Stomach (tissue), 4 donors: ENCODE measurements at regions not wholly inside any gene's neighbourhood (a gene's known extent, or its start where the extent isn't known, plus 50 kb on each side); places are given as distances from the start of the nearest gene placed in this dataset.
A peak's percentile ranks its signal among the peaks of the same experiment; 100 is the strongest.

Experiments
- CTCF ChIP-seq, 7 experiments: fragments of 450-650 bp in 4 of 7; fragments of 200-600 bp in 3 of 7; sonication (generic) in 3 of 7; IDR thresholded peaks; one replicate each; pipeline ENCODE4 v1.5.1; 2016 to 2019; ENCODE audit warnings: antibody characterized with exemption in 7 of 7, control low read depth in 2 of 7, mild to moderate bottlenecking in 1 of 7
- EP300 ChIP-seq: sonication (generic); formaldehyde crosslinking; IDR thresholded peaks from one replicate; pipeline ENCODE4 v1.6.1; 2017; ENCODE audit warnings: antibody characterized with exemption
- POLR2A ChIP-seq, 4 donors: fragments of 450-650 bp; IDR thresholded peaks; one replicate each; pipeline ENCODE4 v1.6.1; 2016; ENCODE audit warnings: antibody characterized with exemption in 4 of 4, control low read depth in 2 of 4, mild to moderate bottlenecking in 1 of 4, moderate library complexity in 1 of 4

- TF ChIP-seq POLR2A (IDR thresholded peaks at IDR 0.05), result peak in 1 of 4 donors; percentile 28
- TF ChIP-seq EP300, result no peak
- no peak for TF ChIP-seq CTCF (IDR thresholded peaks at IDR 0.05)
Observed at GRCh38 chr3:182740710-182741109, 52.6 kb upstream of the ATP11B start.
